DOHH2 (cell line): ENCODE measurements at regions not wholly inside any gene's neighbourhood (a gene's known extent, or its start where the extent isn't known, plus 50 kb on each side); places are given as distances from the start of the nearest gene placed in this dataset.

ENCODE experiments used
- H3F3A ChIP-seq: fragments of 200-600 bp; sonication (generic), shearing (Covaris generic); 2 replicates; pipeline ENCODE4 v1.6.0; 2016; ENCODE audit warnings: antibody characterized with exemption, mild to moderate bottlenecking; ENCODE audit not compliant: control insufficient read depth, insufficient read depth
- H3K27ac ChIP-seq: fragments of 200-600 bp; sonication (generic); 2 replicates; pipeline ENCODE4 v1.5.1; 2014; ENCODE audit warnings: low read depth, mild to moderate bottlenecking, low read length, moderate library complexity
- H3K27me3 ChIP-seq: fragments of 200-600 bp; sonication (generic); 2 replicates; pipeline ENCODE4 v1.6.1; 2014; ENCODE audit warnings: mild to moderate bottlenecking, low read length, mixed read lengths; ENCODE audit not compliant: control insufficient read depth
- H3K36me3 ChIP-seq: fragments of 200-600 bp; sonication (generic); 2 replicates; pipeline ENCODE4 v1.6.1; 2014; ENCODE audit warnings: mild to moderate bottlenecking, low read length, moderate library complexity, mixed read lengths; ENCODE audit not compliant: control insufficient read depth
- H3K4me1 ChIP-seq: fragments of 200-600 bp; sonication (generic); 2 replicates; pipeline ENCODE4 v1.6.1; 2014; ENCODE audit warnings: mild to moderate bottlenecking, low read length, mixed read lengths; ENCODE audit not compliant: control insufficient read depth
- H3K4me2 ChIP-seq: fragments of 200-600 bp; sonication (generic); 2 replicates; pipeline ENCODE4 v1.6.0; 2014; ENCODE audit warnings: mild to moderate bottlenecking, low read length, moderate library complexity
- H3K4me3 ChIP-seq: fragments of 200-600 bp; sonication (generic); 2 replicates; pipeline ENCODE4 v1.5.1; 2014; ENCODE audit warnings: mild to moderate bottlenecking, low read length, mixed read lengths
- H3K79me2 ChIP-seq: fragments of 200-600 bp; sonication (generic); 2 replicates; pipeline ENCODE4 v1.6.1; 2014; ENCODE audit warnings: mild to moderate bottlenecking, low read length, mixed read lengths; ENCODE audit not compliant: control insufficient read depth
- H3K9me2 ChIP-seq: fragments of 200-600 bp; sonication (generic); replicated peaks from 2 replicates; pipeline ENCODE4 v1.6.1; 2014; ENCODE audit warnings: mild to moderate bottlenecking, low read length, mixed read lengths; ENCODE audit not compliant: control insufficient read depth
- H3K9me3 ChIP-seq: fragments of 200-600 bp; sonication (generic); 2 replicates; pipeline ENCODE4 v1.6.1; 2014; ENCODE audit warnings: antibody characterized with exemption, low read length, mixed read lengths; ENCODE audit not compliant: control insufficient read depth, insufficient read depth
- H4K20me1 ChIP-seq: fragments of 200-600 bp; sonication (generic); 2 replicates; pipeline ENCODE4 v1.6.0; 2014; ENCODE audit warnings: low read depth, mild to moderate bottlenecking, antibody characterized with exemption, low read length, moderate library complexity; ENCODE audit not compliant: control insufficient read depth, insufficient read depth
- EZH2phosphoT487 ChIP-seq: fragments of 200-600 bp; sonication (generic); IDR thresholded peaks from 2 replicates; pipeline ENCODE4 v1.6.1; 2017; ENCODE audit warnings: borderline replicate concordance, mild to moderate bottlenecking, antibody characterized with exemption, low read length, moderate library complexity, mixed read lengths
- TF ChIP-seq, protein P1 (sequence below): fragments of 200-600 bp; sonication (generic); IDR thresholded peaks from one replicate; pipeline ENCODE4 v1.5.1; 2014; ENCODE audit warnings: antibody characterized with exemption, mild to moderate bottlenecking, low read depth, low read length; ENCODE audit not compliant: poor library complexity, severe bottlenecking

- no peaks in the 10 kb centered on the region for H3K36me3 ChIP-seq
- TF ChIP-seq EZH2phosphoT487 = no peak
- TF ChIP-seq, protein P1, sequence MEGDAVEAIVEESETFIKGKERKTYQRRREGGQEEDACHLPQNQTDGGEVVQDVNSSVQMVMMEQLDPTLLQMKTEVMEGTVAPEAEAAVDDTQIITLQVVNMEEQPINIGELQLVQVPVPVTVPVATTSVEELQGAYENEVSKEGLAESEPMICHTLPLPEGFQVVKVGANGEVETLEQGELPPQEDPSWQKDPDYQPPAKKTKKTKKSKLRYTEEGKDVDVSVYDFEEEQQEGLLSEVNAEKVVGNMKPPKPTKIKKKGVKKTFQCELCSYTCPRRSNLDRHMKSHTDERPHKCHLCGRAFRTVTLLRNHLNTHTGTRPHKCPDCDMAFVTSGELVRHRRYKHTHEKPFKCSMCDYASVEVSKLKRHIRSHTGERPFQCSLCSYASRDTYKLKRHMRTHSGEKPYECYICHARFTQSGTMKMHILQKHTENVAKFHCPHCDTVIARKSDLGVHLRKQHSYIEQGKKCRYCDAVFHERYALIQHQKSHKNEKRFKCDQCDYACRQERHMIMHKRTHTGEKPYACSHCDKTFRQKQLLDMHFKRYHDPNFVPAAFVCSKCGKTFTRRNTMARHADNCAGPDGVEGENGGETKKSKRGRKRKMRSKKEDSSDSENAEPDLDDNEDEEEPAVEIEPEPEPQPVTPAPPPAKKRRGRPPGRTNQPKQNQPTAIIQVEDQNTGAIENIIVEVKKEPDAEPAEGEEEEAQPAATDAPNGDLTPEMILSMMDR = peak; percentile 35
Observed at GRCh38 chr5:125338440-125339174, 592.2 kb upstream of the ZNF608 start.

DNA sequence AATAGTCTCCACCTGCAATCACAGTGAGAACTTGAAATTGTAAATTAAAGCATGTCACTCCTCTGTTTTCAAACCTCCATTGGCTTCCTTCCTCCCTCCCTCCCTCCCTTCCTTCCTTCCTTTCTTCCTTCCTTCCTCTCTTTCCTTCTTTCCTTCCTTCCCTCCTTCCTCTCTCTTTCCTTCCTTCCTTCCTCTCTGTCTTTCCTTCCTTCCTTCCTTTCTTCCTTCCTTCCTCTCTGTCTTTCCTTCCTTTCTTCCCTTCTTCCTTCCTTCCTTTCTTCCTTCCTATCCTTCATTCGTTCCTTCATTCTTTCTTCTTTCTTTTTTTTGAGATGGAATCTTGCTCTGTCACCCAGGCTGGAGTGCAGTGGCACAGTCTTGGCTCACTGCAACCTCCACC lies 595.0 kb upstream of the ZNF608 start:
- Histone ChIP-seq H3K27me3 (0 out of 2 replicates have a peak, but pooled peaks cover 2% of the 10 kb centered on the region), H3F3A (no peaks in the 10 kb centered on the region), H3K79me2 (no peaks in the 10 kb centered on the region), H3K9me2 (no peaks in the 10 kb centered on the region), H3K4me2 (no peak overlapping the region), H3K9me3 (no peaks in the 10 kb centered on the region), H4K20me1 (no peaks in the 10 kb centered on the region), H3K36me3 (no peaks in the 10 kb centered on the region), H3K27ac (no peak overlapping the region), H3K4me1 (peaks cover 15% of the 10 kb centered on the region), H3K4me3 (no peak overlapping the region)
- TF ChIP-seq, protein P1 = no peak
- TF ChIP-seq EZH2phosphoT487 = no peak

More at GRCh38 chr5:125338440-125339174, 592.2 kb upstream of the ZNF608 start:
- no peaks in the 10 kb centered on the region for H3F3A ChIP-seq
- no peak overlapping the region for H3K27ac ChIP-seq
- H3K4me1 ChIP-seq = peaks cover 15% of the 10 kb centered on the region
- H3K9me2 ChIP-seq = no peaks in the 10 kb centered on the region
- no peaks in the 10 kb centered on the region for H3K9me3 ChIP-seq
- peak overlapping the region; percentile 9; the same call in 1 of the 2 replicates for H3K4me3 ChIP-seq
- H3K27me3 ChIP-seq = 0 out of 2 replicates have a peak, but pooled peaks cover 2% of the 10 kb centered on the region
- H3K79me2 ChIP-seq = no peaks in the 10 kb centered on the region
- H4K20me1 ChIP-seq = no peaks in the 10 kb centered on the region
- peak overlapping the region; percentile 33 for H3K4me2 ChIP-seq

- TF ChIP-seq, protein P1 = no peak
- TF ChIP-seq EZH2phosphoT487 = no peak
- no peak overlapping the region for H3K4me2 ChIP-seq
- peaks cover 15% of the 10 kb centered on the region for H3K4me1 ChIP-seq
- no peaks in the 10 kb centered on the region for H3K79me2 ChIP-seq
- no peak overlapping the region for H3K4me3 ChIP-seq
- 0 out of 2 replicates have a peak, but pooled peaks cover 2% of the 10 kb centered on the region for H3K27me3 ChIP-seq
- H3K9me3 ChIP-seq = no peaks in the 10 kb centered on the region
- H3F3A ChIP-seq = no peaks in the 10 kb centered on the region
- H3K27ac ChIP-seq = no peak overlapping the region
- H3K9me2 ChIP-seq = no peaks in the 10 kb centered on the region
- no peaks in the 10 kb centered on the region for H4K20me1 ChIP-seq
- no peaks in the 10 kb centered on the region for H3K36me3 ChIP-seq
Observed at GRCh38 chr5:125343015-125343414, 596.6 kb upstream of the ZNF608 start.
